Activated gamma-delta T cell treated with anti-CD3 and anti-CD28 coated beads, Interleukin-2, amount 50 U/mL, for 16 hours (primary cell): ENCODE measurements at regions not wholly inside any gene's neighbourhood (a gene's known extent, or its start where the extent isn't known, plus 50 kb on each side); places are given as distances from the start of the nearest gene placed in this dataset.

Source experiments
- DNase-seq: peaks from one replicate; pipeline ENCODE4 v3.0.0-alpha.2; 2020; ENCODE audit warnings: low read depth

GRCh38 chr20:17109307-17109706, 117.5 kb upstream of the PCSK2 start:
- DNase-seq = no peak

GRCh38 chr20:17128206-17128605, 98.6 kb upstream of the PCSK2 start:
- DNase-seq = no peak

GRCh38 chr20:17129089-17129488, 97.8 kb upstream of the PCSK2 start:
- no peak for DNase-seq

- no peak for DNase-seq
These were observed 89.1 kb upstream of the PCSK2 start for GRCh38 chr20:17137692-17138091.

GRCh38 chr20:17138237-17138636, 88.6 kb upstream of the PCSK2 start:
- DNase-seq = no peak

- DNase-seq = no peak
These were observed 85.9 kb upstream of the PCSK2 start for GRCh38 chr20:17140894-17141293.

GRCh38 chr20:17141568-17141967, 85.3 kb upstream of the PCSK2 start:
- no peak for DNase-seq

GRCh38 chr20:17142666-17143065, 84.2 kb upstream of the PCSK2 start:
- DNase-seq = no peak

GRCh38 chr20:17150858-17151257, 76.0 kb upstream of the PCSK2 start:
- no peak for DNase-seq

GRCh38 chr20:17155401-17155800, 71.4 kb upstream of the PCSK2 start:
- no peak for DNase-seq

GRCh38 chr20:17158701-17159100, 68.1 kb upstream of the PCSK2 start:
- DNase-seq = no peak

GRCh38 chr20:17161673-17162481, 65.0 kb upstream of the PCSK2 start:
- DNase-seq = no peak

GRCh38 chr20:17168026-17168612, 58.7 kb upstream of the PCSK2 start:
- DNase-seq = no peak

- DNase-seq = no peak
These were observed 57.2 kb upstream of the PCSK2 start for GRCh38 chr20:17169585-17170136.

- DNase-seq = no peak
These were observed 55.0 kb upstream of the PCSK2 start for GRCh38 chr20:17171746-17172280.

GRCh38 chr20:17172836-17173516, 53.9 kb upstream of the PCSK2 start:
- no peak for DNase-seq
